Astrocyte (in vitro differentiated cells and primary cell): ENCODE measurements at regions not wholly inside any gene's neighbourhood (a gene's known extent, or its start where the extent isn't known, plus 50 kb on each side); places are given as distances from the start of the nearest gene placed in this dataset.

Source experiments
- CTCF ChIP-seq: IDR thresholded peaks from 2 replicates; pipeline ENCODE4 v1.5.1; 2011; ENCODE audit warnings: low read depth, mild to moderate bottlenecking, inconsistent platforms, low read length, moderate library complexity; ENCODE audit not compliant: insufficient read depth
- EZH2 ChIP-seq: IDR thresholded peaks from 2 replicates; pipeline ENCODE4 v1.6.1; 2012; ENCODE audit warnings: mild to moderate bottlenecking, low read length, inconsistent platforms; ENCODE audit not compliant: insufficient read depth

- TF ChIP-seq CTCF, result no peak
- TF ChIP-seq EZH2, result no peak
These were observed 197.0 kb downstream of the RAB11FIP4 start for GRCh38 chr17:31588512-31588911.
